ENCODE measurements at regions not wholly inside any gene's neighbourhood (a gene's known extent, or its start where the extent isn't known, plus 50 kb on each side); places are given as distances from the start of the nearest gene placed in this dataset.

- H3K9me2 ChIP-seq (replicated peaks; ENCODE audit: insufficient read depth, low read length), result no peaks in the 10 kb centered on the region
- no peak overlapping the region for H3K27ac ChIP-seq (ENCODE audit: low read depth, low read length)
- no peak for TF ChIP-seq EZH2phosphoT487 (conservative IDR thresholded peaks at IDR 0.05; ENCODE audit: low read length)
- TF ChIP-seq, protein P1, sequence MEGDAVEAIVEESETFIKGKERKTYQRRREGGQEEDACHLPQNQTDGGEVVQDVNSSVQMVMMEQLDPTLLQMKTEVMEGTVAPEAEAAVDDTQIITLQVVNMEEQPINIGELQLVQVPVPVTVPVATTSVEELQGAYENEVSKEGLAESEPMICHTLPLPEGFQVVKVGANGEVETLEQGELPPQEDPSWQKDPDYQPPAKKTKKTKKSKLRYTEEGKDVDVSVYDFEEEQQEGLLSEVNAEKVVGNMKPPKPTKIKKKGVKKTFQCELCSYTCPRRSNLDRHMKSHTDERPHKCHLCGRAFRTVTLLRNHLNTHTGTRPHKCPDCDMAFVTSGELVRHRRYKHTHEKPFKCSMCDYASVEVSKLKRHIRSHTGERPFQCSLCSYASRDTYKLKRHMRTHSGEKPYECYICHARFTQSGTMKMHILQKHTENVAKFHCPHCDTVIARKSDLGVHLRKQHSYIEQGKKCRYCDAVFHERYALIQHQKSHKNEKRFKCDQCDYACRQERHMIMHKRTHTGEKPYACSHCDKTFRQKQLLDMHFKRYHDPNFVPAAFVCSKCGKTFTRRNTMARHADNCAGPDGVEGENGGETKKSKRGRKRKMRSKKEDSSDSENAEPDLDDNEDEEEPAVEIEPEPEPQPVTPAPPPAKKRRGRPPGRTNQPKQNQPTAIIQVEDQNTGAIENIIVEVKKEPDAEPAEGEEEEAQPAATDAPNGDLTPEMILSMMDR (IDR thresholded peaks at IDR 0.05; ENCODE audit: insufficient read depth, low read length, poor library complexity, severe bottlenecking), result no peak
- no peak overlapping the region for H3K4me3 ChIP-seq (ENCODE audit: insufficient read depth, low read length, poor library complexity, severe bottlenecking)
- H2AFZ ChIP-seq (ENCODE audit: low read depth, low read length, severe bottlenecking), result no peak overlapping the region
- no peaks in the 10 kb centered on the region for H3K79me2 ChIP-seq (ENCODE audit: insufficient read depth, low read length)
- H3F3A ChIP-seq (ENCODE audit: insufficient read depth), result no peaks in the 10 kb centered on the region
- no peaks in the 10 kb centered on the region for H3K27me3 ChIP-seq (ENCODE audit: low read length)
- H3K36me3 ChIP-seq (ENCODE audit: low read length), result no peaks in the 10 kb centered on the region
- H3K9me3 ChIP-seq (ENCODE audit: insufficient read depth, low read length), result no peaks in the 10 kb centered on the region
- H3K9ac ChIP-seq (ENCODE audit: low read length), result no peak overlapping the region
- H4K20me1 ChIP-seq (ENCODE audit: low read depth, low read length), result no peaks in the 10 kb centered on the region
- no peak overlapping the region for H3K4me2 ChIP-seq (ENCODE audit: low read depth, low read length, poor library complexity, severe bottlenecking)
Measured at GRCh38 chr1:58136387-58136786, 410.1 kb downstream of the OMA1 start.

GRCh38 chr1:58135821-58136321 lies 410.7 kb downstream of the OMA1 start:
- H2AFZ ChIP-seq (ENCODE audit: low read depth, low read length, severe bottlenecking), result no peak overlapping the region
- no peaks in the 10 kb centered on the region for H3K27me3 ChIP-seq (ENCODE audit: low read length)
- H3F3A ChIP-seq (ENCODE audit: insufficient read depth), result no peaks in the 10 kb centered on the region
- TF ChIP-seq, protein P1 (IDR thresholded peaks at IDR 0.05; ENCODE audit: insufficient read depth, low read length, poor library complexity, severe bottlenecking), result no peak
- no peak for TF ChIP-seq EZH2phosphoT487 (conservative IDR thresholded peaks at IDR 0.05; ENCODE audit: low read length)
- H3K4me3 ChIP-seq (ENCODE audit: insufficient read depth, low read length, poor library complexity, severe bottlenecking), result no peak overlapping the region
- H4K20me1 ChIP-seq (ENCODE audit: low read depth, low read length), result no peaks in the 10 kb centered on the region
- H3K4me2 ChIP-seq (ENCODE audit: low read depth, low read length, poor library complexity, severe bottlenecking), result no peak overlapping the region
- H3K27ac ChIP-seq (ENCODE audit: low read depth, low read length), result no peak overlapping the region
- H3K9me2 ChIP-seq (replicated peaks; ENCODE audit: insufficient read depth, low read length), result no peaks in the 10 kb centered on the region
- no peaks in the 10 kb centered on the region for H3K36me3 ChIP-seq (ENCODE audit: low read length)
- no peaks in the 10 kb centered on the region for H3K9me3 ChIP-seq (ENCODE audit: insufficient read depth, low read length)
- no peak overlapping the region for H3K9ac ChIP-seq (ENCODE audit: low read length)
- no peaks in the 10 kb centered on the region for H3K79me2 ChIP-seq (ENCODE audit: insufficient read depth, low read length)

- Histone ChIP-seq H3K79me2 (ENCODE audit: insufficient read depth, low read length) (no peaks in the 10 kb centered on the region), H3K27ac (ENCODE audit: low read depth, low read length) (no peak overlapping the region), H3K4me2 (ENCODE audit: low read depth, low read length, poor library complexity, severe bottlenecking) (no peak overlapping the region), H3K9me3 (ENCODE audit: insufficient read depth, low read length) (no peaks in the 10 kb centered on the region), H2AFZ (ENCODE audit: low read depth, low read length, severe bottlenecking) (no peak overlapping the region), H3K9ac (ENCODE audit: low read length) (no peak overlapping the region), H3F3A (ENCODE audit: insufficient read depth) (no peaks in the 10 kb centered on the region), H3K9me2 (replicated peaks; ENCODE audit: insufficient read depth, low read length) (no peaks in the 10 kb centered on the region), H3K27me3 (ENCODE audit: low read length) (no peaks in the 10 kb centered on the region), H3K36me3 (ENCODE audit: low read length) (no peaks in the 10 kb centered on the region), H3K4me3 (ENCODE audit: insufficient read depth, low read length, poor library complexity, severe bottlenecking) (no peak overlapping the region), H4K20me1 (ENCODE audit: low read depth, low read length) (no peaks in the 10 kb centered on the region)
- no peak for TF ChIP-seq EZH2phosphoT487 (conservative IDR thresholded peaks at IDR 0.05; ENCODE audit: low read length)
- TF ChIP-seq, protein P1 (IDR thresholded peaks at IDR 0.05; ENCODE audit: insufficient read depth, low read length, poor library complexity, severe bottlenecking), result no peak
Measured at GRCh38 chr1:58133562-58133961, 413.0 kb downstream of the OMA1 start.
